ENCODE measurements at regions not wholly inside any gene's neighbourhood (a gene's known extent, or its start where the extent isn't known, plus 50 kb on each side); places are given as distances from the start of the nearest gene placed in this dataset.
A peak's percentile ranks its signal among the peaks of the same experiment; 100 is the strongest.

DNA sequence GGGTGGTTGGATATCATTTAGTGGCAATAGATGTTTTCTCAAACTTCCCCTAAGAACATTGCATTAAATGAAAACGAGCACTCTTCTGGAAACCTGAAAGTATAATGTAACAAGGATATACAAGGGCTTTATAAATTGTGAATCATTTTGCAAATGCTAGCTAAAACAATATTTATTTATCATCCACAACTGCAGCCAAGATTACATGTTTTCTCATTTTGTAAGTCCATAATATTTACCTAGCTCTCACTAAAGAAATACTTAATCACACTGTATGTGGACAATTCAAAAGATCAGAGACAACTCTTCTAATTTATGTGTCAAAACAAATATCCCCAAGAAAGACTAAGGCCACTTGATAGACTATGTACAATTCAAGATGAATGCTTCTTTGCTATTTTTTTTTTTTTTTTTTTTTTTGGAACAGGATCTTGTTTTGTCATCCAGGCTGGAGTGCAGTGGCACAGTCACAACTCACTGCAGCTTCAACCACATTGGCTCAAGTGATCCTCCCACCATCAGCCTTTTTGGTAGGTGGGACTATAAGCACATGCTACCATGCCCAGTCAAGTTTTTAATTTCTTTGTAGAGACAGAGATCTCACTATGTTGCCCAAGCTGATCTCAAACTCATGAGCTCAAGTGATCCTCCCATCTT lies 427.7 kb upstream of the THBS1 start:
- WGBS (ENCODE audit: missing lambda C conversion rate), result 44% methylated on average over 1 of the region's 1 CpG
- FAIRE-seq (no peak), DNase-seq (ENCODE audit: low read depth in 1 of 2, low spot score in 1 of 2) (no peak), ATAC-seq (no peak)
- POLR2A ChIA-PET, result interaction anchor here (1.1 kb wide), 1 partner anchor 428 kb away, joined by 3 read pairs; the partner anchor contains the start of gene THBS1
- Histone ChIP-seq H3K27ac (0 out of 6 replicates have a peak overlapping the region, but pooled peaks of 1 of the 2 experiments have one; percentile 36), H3K4me3 (no peak overlapping the region), H3K9me3 (no peaks in the 10 kb centered on the region), H3K4me2 (peak overlapping the region; percentile 11; the same call in 2 of the 3 replicates), H3K4me1 (peaks cover 24% of the 10 kb centered on the region)
- TF ChIP-seq, protein P1, sequence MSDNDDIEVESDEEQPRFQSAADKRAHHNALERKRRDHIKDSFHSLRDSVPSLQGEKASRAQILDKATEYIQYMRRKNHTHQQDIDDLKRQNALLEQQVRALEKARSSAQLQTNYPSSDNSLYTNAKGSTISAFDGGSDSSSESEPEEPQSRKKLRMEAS (IDR thresholded peaks at IDR 0.05), result no peak
- TF ChIP-seq RCOR1 (IDR thresholded peaks at IDR 0.05; ENCODE audit: low read depth, low read length) (no peak), NPAS2 (CRISPR knock-in tag; IDR thresholded peaks at IDR 0.05; ENCODE audit: borderline replicate concordance) (no peak)
- CTCF ChIA-PET, result interaction anchor here (0.8 kb wide), 1 partner anchor 19 kb away, joined by 3 read pairs; no protein-coding TSS in a partner anchor

DNA sequence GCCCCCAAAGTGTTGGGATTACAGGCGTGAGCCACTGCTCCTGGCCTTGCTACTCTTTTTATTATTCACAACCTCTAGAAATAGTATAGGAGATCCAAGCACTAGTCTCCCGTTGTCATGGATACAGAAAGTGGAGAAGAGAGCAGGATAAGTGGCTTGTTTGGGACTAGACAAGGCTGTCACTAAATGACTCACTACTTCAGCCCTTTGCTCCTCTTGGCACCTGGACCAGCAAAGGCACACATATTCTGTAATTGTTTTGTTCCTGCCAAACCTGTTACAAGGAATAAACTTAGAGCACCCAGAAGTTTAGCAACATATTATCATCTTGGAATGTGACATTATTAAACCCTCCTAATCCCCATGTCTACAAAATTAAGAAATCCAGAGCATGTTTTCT lies 427.2 kb upstream of the THBS1 start:
- no peak for ATAC-seq
- H3K4me1 ChIP-seq, result peaks cover 24% of the 10 kb centered on the region
- ChIA-PET POLR2A (no interaction called here), CTCF (interaction anchor here (0.6 to 1.1 kb wide), 3 partner anchors 18 to 312 kb away, joined by 3 to 5 read pairs (median 3); no protein-coding TSS in a partner anchor)
- no peak overlapping the region for H3K4me3 ChIP-seq
- 0 out of 6 replicates have a peak overlapping the region, but pooled peaks of 1 of the 2 experiments have one; percentile 36 for H3K27ac ChIP-seq
- WGBS (ENCODE audit: missing lambda C conversion rate), result 77% methylated on average over 2 of the region's 2 CpGs
- peak overlapping the region; percentile 11 for H3K4me2 ChIP-seq
- DNase-seq (ENCODE audit: low read depth in 1 of 2, low spot score in 1 of 2), result no peak
- TF ChIP-seq EP300 (IDR thresholded peaks at IDR 0.05), result no peak
- TF ChIP-seq MAZ (IDR thresholded peaks at IDR 0.05; ENCODE audit: borderline replicate concordance, low read depth, low read length), result no peak
- TF ChIP-seq KDM5A (IDR thresholded peaks at IDR 0.05), result no peak
- TF ChIP-seq, protein P2, sequence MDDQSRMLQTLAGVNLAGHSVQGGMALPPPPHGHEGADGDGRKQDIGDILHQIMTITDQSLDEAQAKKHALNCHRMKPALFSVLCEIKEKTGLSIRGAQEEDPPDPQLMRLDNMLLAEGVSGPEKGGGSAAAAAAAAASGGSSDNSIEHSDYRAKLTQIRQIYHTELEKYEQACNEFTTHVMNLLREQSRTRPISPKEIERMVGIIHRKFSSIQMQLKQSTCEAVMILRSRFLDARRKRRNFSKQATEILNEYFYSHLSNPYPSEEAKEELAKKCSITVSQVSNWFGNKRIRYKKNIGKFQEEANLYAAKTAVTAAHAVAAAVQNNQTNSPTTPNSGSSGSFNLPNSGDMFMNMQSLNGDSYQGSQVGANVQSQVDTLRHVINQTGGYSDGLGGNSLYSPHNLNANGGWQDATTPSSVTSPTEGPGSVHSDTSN (IDR thresholded peaks at IDR 0.05), result no peak
- TF ChIP-seq TP53 (CRISPR knock-in tag; IDR thresholded peaks at IDR 0.05), result no peak
- TF ChIP-seq NFE2L2 (conservative IDR thresholded peaks at IDR 0.05; ENCODE audit: low read length), result no peak
- TF ChIP-seq RNF2 (IDR thresholded peaks at IDR 0.05; ENCODE audit: borderline replicate concordance, low read depth), result no peak
- no peak for TF ChIP-seq NR3C1 (IDR thresholded peaks at IDR 0.05)
- TF ChIP-seq, protein P3, sequence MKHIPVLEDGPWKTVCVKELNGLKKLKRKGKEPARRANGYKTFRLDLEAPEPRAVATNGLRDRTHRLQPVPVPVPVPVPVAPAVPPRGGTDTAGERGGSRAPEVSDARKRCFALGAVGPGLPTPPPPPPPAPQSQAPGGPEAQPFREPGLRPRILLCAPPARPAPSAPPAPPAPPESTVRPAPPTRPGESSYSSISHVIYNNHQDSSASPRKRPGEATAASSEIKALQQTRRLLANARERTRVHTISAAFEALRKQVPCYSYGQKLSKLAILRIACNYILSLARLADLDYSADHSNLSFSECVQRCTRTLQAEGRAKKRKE (CRISPR knock-in tag; IDR thresholded peaks at IDR 0.05; ENCODE audit: low read depth), result no peak
- TF ChIP-seq FOSL2 (IDR thresholded peaks at IDR 0.05), result no peak
- no peak for TF ChIP-seq FOSL2 (CRISPR knock-in tag; IDR thresholded peaks at IDR 0.05)
- no peak for TF ChIP-seq EHMT2 (IDR thresholded peaks at IDR 0.05; ENCODE audit: low read depth)
- TF ChIP-seq EHF (CRISPR knock-in tag; IDR thresholded peaks at IDR 0.05), result no peak
- TF ChIP-seq RCOR1 (IDR thresholded peaks at IDR 0.05; ENCODE audit: low read depth, low read length), result no peak
- TF ChIP-seq RAD21 (conservative IDR thresholded peaks at IDR 0.05 in 1 of 2, IDR thresholded peaks at IDR 0.05 in 1 of 2), result no peak
- TF ChIP-seq, protein P4, sequence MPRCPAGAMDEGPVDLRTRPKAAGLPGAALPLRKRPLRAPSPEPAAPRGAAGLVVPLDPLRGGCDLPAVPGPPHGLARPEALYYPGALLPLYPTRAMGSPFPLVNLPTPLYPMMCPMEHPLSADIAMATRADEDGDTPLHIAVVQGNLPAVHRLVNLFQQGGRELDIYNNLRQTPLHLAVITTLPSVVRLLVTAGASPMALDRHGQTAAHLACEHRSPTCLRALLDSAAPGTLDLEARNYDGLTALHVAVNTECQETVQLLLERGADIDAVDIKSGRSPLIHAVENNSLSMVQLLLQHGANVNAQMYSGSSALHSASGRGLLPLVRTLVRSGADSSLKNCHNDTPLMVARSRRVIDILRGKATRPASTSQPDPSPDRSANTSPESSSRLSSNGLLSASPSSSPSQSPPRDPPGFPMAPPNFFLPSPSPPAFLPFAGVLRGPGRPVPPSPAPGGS (IDR thresholded peaks at IDR 0.05), result no peak
- no peak for TF ChIP-seq HOXA7 (CRISPR knock-in tag; IDR thresholded peaks at IDR 0.05)
- TF ChIP-seq, protein P5, sequence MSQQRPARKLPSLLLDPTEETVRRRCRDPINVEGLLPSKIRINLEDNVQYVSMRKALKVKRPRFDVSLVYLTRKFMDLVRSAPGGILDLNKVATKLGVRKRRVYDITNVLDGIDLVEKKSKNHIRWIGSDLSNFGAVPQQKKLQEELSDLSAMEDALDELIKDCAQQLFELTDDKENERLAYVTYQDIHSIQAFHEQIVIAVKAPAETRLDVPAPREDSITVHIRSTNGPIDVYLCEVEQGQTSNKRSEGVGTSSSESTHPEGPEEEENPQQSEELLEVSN (IDR thresholded peaks at IDR 0.05; ENCODE audit: borderline replicate concordance, low read depth), result no peak
- TF ChIP-seq HOXB13 (CRISPR knock-in tag; IDR thresholded peaks at IDR 0.05; ENCODE audit: low read depth), result no peak
- no peak for TF ChIP-seq PHF8 (IDR thresholded peaks at IDR 0.05; ENCODE audit: borderline replicate concordance, low read depth)
- FAIRE-seq, result no peak
- H3K9me3 ChIP-seq, result no peaks in the 10 kb centered on the region

All from A549 (cell line).